MM.1S (cell line): ENCODE measurements at regions not wholly inside any gene's neighbourhood (a gene's known extent, or its start where the extent isn't known, plus 50 kb on each side); places are given as distances from the start of the nearest gene placed in this dataset.

Experiments
- CTCF ChIP-seq: fragments of 300-600 bp; sonication (generic); IDR thresholded peaks from 2 replicates; pipeline ENCODE4 v1.5.1; 2016; ENCODE audit warnings: antibody characterized with exemption, low read length, mixed read lengths
- EZH2 ChIP-seq: fragments of 300-600 bp; sonication (generic); optimal IDR thresholded peaks from 2 replicates; pipeline ENCODE3; 2017; ENCODE audit warnings: low read depth, mild to moderate bottlenecking, antibody characterized with exemption, low read length, mixed read lengths
- EZH2phosphoT487 ChIP-seq: fragments of 300-600 bp; sonication (generic); IDR thresholded peaks from 2 replicates; pipeline ENCODE4 v1.6.1; 2018; ENCODE audit warnings: antibody characterized with exemption, low read length

DNA sequence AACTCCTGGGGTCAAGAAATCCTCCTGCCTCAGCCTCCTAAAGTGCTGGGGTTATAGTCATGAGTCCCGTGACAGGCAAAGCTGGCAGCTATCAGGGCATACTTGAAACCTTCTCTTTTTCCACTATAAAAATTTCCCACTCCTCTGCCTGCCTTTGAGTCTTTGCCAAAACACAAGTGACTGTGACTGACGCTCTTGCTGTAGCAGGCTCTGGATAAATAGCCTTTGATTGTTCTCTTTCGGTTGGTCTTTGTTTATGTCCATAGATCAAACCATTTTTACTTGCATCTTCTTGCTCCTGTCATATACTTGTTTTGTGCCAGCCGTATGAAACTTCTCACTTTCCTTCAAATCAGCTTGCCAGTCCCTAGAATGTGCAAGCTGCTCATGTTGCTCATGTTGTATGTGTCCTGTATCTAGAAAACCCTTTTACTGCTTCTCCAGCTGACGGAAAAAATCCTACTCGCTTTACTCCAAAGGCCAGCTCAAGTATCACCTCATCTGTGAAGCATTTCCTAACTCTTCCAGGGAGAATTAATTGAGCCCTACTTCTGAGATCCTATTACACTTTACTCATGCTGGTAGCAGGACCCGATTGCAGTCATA lies 73.1 kb downstream of the RESF1 start:
- TF ChIP-seq CTCF, result no peak
- no peak for TF ChIP-seq EZH2
- TF ChIP-seq EZH2phosphoT487, result no peak
